Limb (tissue), 2 donors: ENCODE measurements at regions not wholly inside any gene's neighbourhood (a gene's known extent, or its start where the extent isn't known, plus 50 kb on each side); places are given as distances from the start of the nearest gene placed in this dataset.

Experiments
- DNase-seq, 2 donors: peaks; one replicate each; pipeline ENCODE4 v3.0.0-alpha.2; 2016; ENCODE audit errors: extremely low spot score in 2 of 2

- no peak for DNase-seq
Observed at GRCh38 chr20:60125513-60125912, 167.3 kb downstream of the CDH26 start.

- no peak for DNase-seq
Observed at GRCh38 chr20:60126975-60127374, 168.8 kb downstream of the CDH26 start.

GRCh38 chr20:60131375-60131774, 173.2 kb downstream of the CDH26 start:
- no peak for DNase-seq

- DNase-seq, result no peak
Observed at GRCh38 chr20:60132162-60132826, 174.1 kb downstream of the CDH26 start.

GRCh38 chr20:60132827-60133670, 174.8 kb downstream of the CDH26 start:
- no peak for DNase-seq

- no peak for DNase-seq
Observed at GRCh38 chr20:60135276-60135675, 177.1 kb downstream of the CDH26 start.

- no peak for DNase-seq
Observed at GRCh38 chr20:60136645-60137401, 178.6 kb downstream of the CDH26 start.

- no peak for DNase-seq
Observed at GRCh38 chr20:60137657-60138245, 179.5 kb downstream of the CDH26 start.

- DNase-seq, result no peak
Observed at GRCh38 chr20:60138256-60139220, 180.3 kb downstream of the CDH26 start.

- no peak for DNase-seq
Observed at GRCh38 chr20:60139663-60140446, 181.6 kb downstream of the CDH26 start.

GRCh38 chr20:60142587-60142986, 184.4 kb downstream of the CDH26 start:
- DNase-seq, result no peak

- DNase-seq, result no peak
Observed at GRCh38 chr20:60143261-60143842, 185.1 kb downstream of the CDH26 start.

GRCh38 chr20:60144404-60144803, 186.2 kb downstream of the CDH26 start:
- no peak for DNase-seq

- no peak for DNase-seq
Observed at GRCh38 chr20:60144974-60145527, 186.8 kb downstream of the CDH26 start.

- no peak for DNase-seq
Observed at GRCh38 chr20:60147004-60147403, 188.8 kb downstream of the CDH26 start.

GRCh38 chr20:60148885-60149284, 190.7 kb downstream of the CDH26 start:
- no peak for DNase-seq

GRCh38 chr20:60152792-60153191, 194.6 kb downstream of the CDH26 start:
- no peak for DNase-seq

GRCh38 chr20:60160451-60161145, 202.4 kb downstream of the CDH26 start:
- no peak for DNase-seq

GRCh38 chr20:60167812-60168211, 209.6 kb downstream of the CDH26 start:
- no peak for DNase-seq
